Upper lobe of right lung (tissue), 1 donor: ENCODE measurements at regions not wholly inside any gene's neighbourhood (a gene's known extent, or its start where the extent isn't known, plus 50 kb on each side); places are given as distances from the start of the nearest gene placed in this dataset.

Experiments used
- ATAC-seq: fragments of 200-7000 bp; cut with Tn5 transposase; one replicate; pipeline ENCODE4 v1.9.1; 2020; ENCODE audit warnings: mild to moderate bottlenecking, moderate library complexity
- DNase-seq: peaks from one replicate; pipeline ENCODE4 v3.0.0-alpha.2; 2020
- H3K27ac ChIP-seq: fragments of 200-600 bp; one replicate; pipeline ENCODE4 v1.8.0; 2022
- H3K27me3 ChIP-seq: fragments of 200-600 bp; one replicate; pipeline ENCODE4 v1.8.0; 2022; ENCODE audit warnings: mild to moderate bottlenecking
- H3K36me3 ChIP-seq: fragments of 200-600 bp; one replicate; pipeline ENCODE4 v1.8.0; 2022
- H3K4me1 ChIP-seq: fragments of 200-600 bp; one replicate; pipeline ENCODE4 v1.8.0; 2022
- H3K4me3 ChIP-seq: fragments of 200-600 bp; one replicate; pipeline ENCODE4 v1.8.0; 2022; ENCODE audit warnings: mild to moderate bottlenecking
- H3K9me3 ChIP-seq: fragments of 200-600 bp; one replicate; pipeline ENCODE4 v1.8.0; 2022
- intact Hi-C: fragments of 100-400 bp; cut with DNase I; formaldehyde crosslinking; loops from one replicate; pipeline ENCODE4 v1.11.0; 2022
- TF ChIP-seq, protein P1 (sequence below): fragments of 200-600 bp; IDR thresholded peaks from one replicate; pipeline ENCODE4 v1.8.0; 2022; ENCODE audit warnings: antibody characterized with exemption
- donor health status: DM: no; HTN: yes; CAD: no; lungs with severe emphysema.

DNA sequence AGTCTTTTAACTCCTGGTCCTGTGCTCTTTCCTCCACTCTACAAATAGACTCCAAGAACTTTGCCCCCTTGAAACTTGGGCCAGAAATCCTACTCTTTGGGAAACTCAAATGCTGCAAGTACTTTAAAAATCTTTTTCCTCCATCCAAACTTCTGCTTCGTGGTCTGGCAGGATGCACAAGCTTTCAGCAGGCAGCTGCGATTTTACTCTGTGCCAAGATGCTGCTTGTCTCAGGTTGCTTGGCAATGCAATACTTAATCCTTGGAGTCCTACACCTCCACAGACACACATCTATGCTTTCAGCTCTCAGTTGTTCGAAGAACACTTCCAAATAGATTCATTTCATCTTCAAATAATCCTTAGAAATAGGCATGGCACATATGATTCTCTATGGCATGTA is 435.3 kb upstream of the USP24 start:
- no peak overlapping the region for H3K27ac ChIP-seq
- DNase-seq (no peak), ATAC-seq (no peak)
- H3K4me3 ChIP-seq, result no peak overlapping the region
- H3K36me3 ChIP-seq, result no peaks in the 10 kb centered on the region
- H3K4me1 ChIP-seq, result no peaks in the 10 kb centered on the region
- intact Hi-C loops, result no loop called here
- H3K9me3 ChIP-seq, result no peaks in the 10 kb centered on the region
- TF ChIP-seq, protein P1, sequence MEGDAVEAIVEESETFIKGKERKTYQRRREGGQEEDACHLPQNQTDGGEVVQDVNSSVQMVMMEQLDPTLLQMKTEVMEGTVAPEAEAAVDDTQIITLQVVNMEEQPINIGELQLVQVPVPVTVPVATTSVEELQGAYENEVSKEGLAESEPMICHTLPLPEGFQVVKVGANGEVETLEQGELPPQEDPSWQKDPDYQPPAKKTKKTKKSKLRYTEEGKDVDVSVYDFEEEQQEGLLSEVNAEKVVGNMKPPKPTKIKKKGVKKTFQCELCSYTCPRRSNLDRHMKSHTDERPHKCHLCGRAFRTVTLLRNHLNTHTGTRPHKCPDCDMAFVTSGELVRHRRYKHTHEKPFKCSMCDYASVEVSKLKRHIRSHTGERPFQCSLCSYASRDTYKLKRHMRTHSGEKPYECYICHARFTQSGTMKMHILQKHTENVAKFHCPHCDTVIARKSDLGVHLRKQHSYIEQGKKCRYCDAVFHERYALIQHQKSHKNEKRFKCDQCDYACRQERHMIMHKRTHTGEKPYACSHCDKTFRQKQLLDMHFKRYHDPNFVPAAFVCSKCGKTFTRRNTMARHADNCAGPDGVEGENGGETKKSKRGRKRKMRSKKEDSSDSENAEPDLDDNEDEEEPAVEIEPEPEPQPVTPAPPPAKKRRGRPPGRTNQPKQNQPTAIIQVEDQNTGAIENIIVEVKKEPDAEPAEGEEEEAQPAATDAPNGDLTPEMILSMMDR, result no peak
- no peaks in the 10 kb centered on the region for H3K27me3 ChIP-seq

DNA sequence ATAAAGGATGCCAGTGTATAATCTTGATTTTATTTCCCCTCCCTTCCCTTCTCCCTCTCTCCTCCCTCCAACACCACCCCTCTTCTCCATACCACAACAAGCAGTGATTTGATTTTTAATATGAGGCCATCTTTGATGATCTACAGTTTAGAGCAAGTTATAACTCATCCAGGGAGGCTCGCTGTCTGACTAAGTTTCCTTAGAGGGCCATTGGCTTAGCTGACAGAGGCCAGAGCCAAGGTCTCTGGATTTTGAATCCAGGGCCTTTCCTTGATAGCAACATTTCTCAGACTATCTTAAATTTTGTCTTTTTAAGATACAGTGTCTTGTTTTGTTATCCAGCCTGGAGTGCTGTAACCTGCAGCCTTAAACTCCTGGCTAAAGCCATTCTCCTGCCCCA is 431.0 kb upstream of the USP24 start:
- Histone ChIP-seq H3K36me3 (no peaks in the 10 kb centered on the region), H3K4me1 (no peaks in the 10 kb centered on the region), H3K4me3 (no peak overlapping the region), H3K27ac (no peak overlapping the region), H3K9me3 (no peaks in the 10 kb centered on the region), H3K27me3 (no peaks in the 10 kb centered on the region)
- TF ChIP-seq, protein P1, result no peak
- no peak for ATAC-seq
- DNase-seq, result no peak
- intact Hi-C loops, result no loop called here

DNA sequence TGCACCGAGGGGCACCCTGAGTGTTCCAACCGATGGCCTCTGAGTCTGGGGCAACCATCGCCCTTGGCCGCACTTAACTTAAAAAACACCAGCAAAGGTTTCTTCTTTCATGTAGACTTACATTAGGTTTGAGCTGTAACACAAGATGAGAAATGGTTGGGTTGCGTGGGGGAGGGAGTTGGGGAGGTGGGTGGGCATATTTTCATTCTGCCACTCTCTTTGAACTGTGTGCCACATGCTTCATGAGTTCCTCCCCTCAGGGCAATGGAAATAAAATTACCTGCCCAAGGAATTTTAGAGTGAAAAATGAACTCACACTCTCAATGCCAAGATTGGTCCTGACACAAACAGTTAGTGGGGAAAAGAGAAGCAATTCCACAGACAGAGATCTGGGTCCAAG is 430.1 kb upstream of the USP24 start:
- Histone ChIP-seq H3K36me3 (no peaks in the 10 kb centered on the region), H3K27ac (no peak overlapping the region), H3K9me3 (no peaks in the 10 kb centered on the region), H3K4me3 (no peak overlapping the region), H3K27me3 (no peaks in the 10 kb centered on the region), H3K4me1 (no peaks in the 10 kb centered on the region)
- TF ChIP-seq, protein P1, result no peak
- intact Hi-C loops, result no loop called here
- DNase-seq, result no peak
- ATAC-seq, result no peak

DNA sequence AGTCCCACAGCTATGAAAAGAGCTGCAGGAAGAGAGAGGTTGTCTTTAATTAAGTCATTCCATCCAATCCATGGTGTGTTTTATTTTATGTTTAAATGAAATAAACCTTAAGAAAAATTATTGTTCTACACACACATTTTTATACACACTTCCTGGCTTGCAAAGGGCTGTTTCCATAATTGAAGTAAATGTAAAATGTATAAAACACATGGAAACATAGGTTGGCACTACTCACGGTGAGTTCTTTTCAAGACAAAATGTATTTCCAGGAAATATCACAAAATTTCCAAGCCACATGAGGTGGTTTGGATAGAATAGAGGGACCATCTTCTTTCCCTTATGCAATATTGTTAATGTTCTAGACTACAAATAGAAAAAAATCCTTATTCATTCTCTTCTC is 426.8 kb upstream of the USP24 start:
- no peaks in the 10 kb centered on the region for H3K9me3 ChIP-seq
- H3K4me3 ChIP-seq, result no peak overlapping the region
- H3K27ac ChIP-seq, result no peak overlapping the region
- H3K27me3 ChIP-seq, result no peaks in the 10 kb centered on the region
- DNase-seq (no peak), ATAC-seq (no peak)
- no peaks in the 10 kb centered on the region for H3K36me3 ChIP-seq
- intact Hi-C loops, result no loop called here
- H3K4me1 ChIP-seq, result no peaks in the 10 kb centered on the region
- TF ChIP-seq, protein P1, result no peak

DNA sequence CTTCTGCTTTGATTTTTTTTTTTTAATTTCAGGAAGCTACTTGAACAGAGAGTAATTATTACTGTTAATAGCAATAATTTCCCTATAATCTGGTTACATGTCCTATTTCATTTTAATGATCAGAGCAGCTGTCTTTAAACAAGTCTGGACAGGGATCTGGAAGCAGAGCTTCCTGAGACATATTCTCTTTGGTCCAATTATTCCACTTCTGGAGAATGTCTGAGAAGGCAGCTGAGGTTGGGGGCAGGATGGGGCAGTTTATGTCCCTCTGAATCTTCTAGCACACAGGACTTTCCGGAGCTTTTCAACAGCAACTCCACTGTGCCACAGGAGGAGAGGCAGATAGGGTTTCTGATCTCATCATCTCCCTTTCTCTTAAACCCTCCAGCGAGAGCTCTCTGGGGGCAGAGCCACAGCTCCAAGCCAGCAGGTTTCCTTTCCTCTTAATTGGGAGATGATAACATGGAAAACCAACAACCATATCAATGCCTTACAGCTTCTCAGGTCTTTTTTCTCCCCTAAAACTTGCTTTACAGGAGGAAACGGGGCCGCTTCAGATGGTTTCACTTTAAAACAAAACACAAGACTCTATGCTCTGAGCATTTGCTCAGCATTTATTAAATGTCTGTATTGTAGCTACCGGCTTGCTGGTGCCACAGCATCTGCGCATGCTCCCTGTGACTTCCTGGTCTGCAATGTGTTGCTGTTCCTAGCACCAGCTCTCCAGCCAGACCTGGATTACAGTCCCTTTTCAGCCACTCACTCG is 425.7 kb upstream of the USP24 start:
- ATAC-seq (peak; percentile 52), DNase-seq (no peak)
- H3K27me3 ChIP-seq, result no peaks in the 10 kb centered on the region
- peaks cover 2% of the 10 kb centered on the region for H3K4me1 ChIP-seq
- intact Hi-C loops, result no loop called here
- peak overlapping the region; percentile 22 for H3K4me3 ChIP-seq
- H3K27ac ChIP-seq, result no peak overlapping the region
- TF ChIP-seq, protein P1, result no peak
- no peaks in the 10 kb centered on the region for H3K36me3 ChIP-seq
- H3K9me3 ChIP-seq, result no peaks in the 10 kb centered on the region

DNA sequence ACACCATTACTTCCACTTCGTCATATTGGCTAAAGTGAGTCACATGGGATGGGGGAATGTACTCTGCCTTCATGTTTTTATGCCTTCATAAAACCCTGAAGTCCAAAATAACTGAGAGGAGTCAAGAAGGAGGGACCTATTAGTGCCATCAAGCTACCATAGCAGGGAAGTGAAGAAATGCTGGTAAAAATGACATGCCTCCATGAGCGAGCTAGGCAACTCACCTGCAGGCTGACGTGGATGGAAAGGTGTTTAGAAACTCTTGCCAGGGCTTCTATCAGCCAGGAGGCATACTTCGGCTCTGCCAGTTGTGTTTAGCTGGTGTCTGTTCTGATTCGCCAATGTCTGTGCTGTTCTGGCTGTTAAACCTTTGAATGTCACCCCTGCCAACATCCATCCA is 424.4 kb upstream of the USP24 start:
- no peaks in the 10 kb centered on the region for H3K27me3 ChIP-seq
- ATAC-seq (no peak), DNase-seq (no peak)
- intact Hi-C loops, result no loop called here
- H3K4me3 ChIP-seq, result no peak overlapping the region
- H3K27ac ChIP-seq, result no peak overlapping the region
- H3K36me3 ChIP-seq, result no peaks in the 10 kb centered on the region
- TF ChIP-seq, protein P1, result no peak
- H3K9me3 ChIP-seq, result no peaks in the 10 kb centered on the region
- H3K4me1 ChIP-seq, result peaks cover 2% of the 10 kb centered on the region
